Suppressor macrophage treated with lipopolysaccharide for 1 hour (primary cell): ENCODE measurements at regions not wholly inside any gene's neighbourhood (a gene's known extent, or its start where the extent isn't known, plus 50 kb on each side); places are given as distances from the start of the nearest gene placed in this dataset.
"Not testable (repeated sequence)": the region's sequence is repeated elsewhere in the genome, so short reads cannot be mapped to it uniquely, and the experiment has no call there.

Experiments used
- DNase-seq, 3 donors: peaks; one replicate each; pipeline ENCODE4 v3.0.0-alpha.2; 2020 to 2022

- DNase-seq = no peak
Measured at GRCh38 chr20:11705512-11705911, 212.2 kb upstream of the BTBD3 start.

GRCh38 chr20:11708223-11708622, 209.5 kb upstream of the BTBD3 start:
- not testable (repeated sequence) for DNase-seq

GRCh38 chr20:11711214-11711613, 206.5 kb upstream of the BTBD3 start:
- DNase-seq = no peak

GRCh38 chr20:11712639-11713160, 205.0 kb upstream of the BTBD3 start:
- no peak for DNase-seq

GRCh38 chr20:11714886-11715285, 202.8 kb upstream of the BTBD3 start:
- DNase-seq = no peak

- peak; percentile 5 to 19 (median 13) for DNase-seq
Measured at GRCh38 chr20:11716239-11716944, 201.3 kb upstream of the BTBD3 start.

- no peak for DNase-seq
Measured at GRCh38 chr20:11716945-11717248, 200.8 kb upstream of the BTBD3 start.

GRCh38 chr20:11717562-11717961, 200.1 kb upstream of the BTBD3 start:
- DNase-seq = no peak

GRCh38 chr20:11718474-11719094, 199.1 kb upstream of the BTBD3 start:
- no peak for DNase-seq

GRCh38 chr20:11719153-11719552, 198.5 kb upstream of the BTBD3 start:
- no peak for DNase-seq

- DNase-seq = no peak
Measured at GRCh38 chr20:11721411-11721810, 196.3 kb upstream of the BTBD3 start.

- no peak for DNase-seq
Measured at GRCh38 chr20:11724097-11724496, 193.6 kb upstream of the BTBD3 start.

GRCh38 chr20:11726026-11726425, 191.7 kb upstream of the BTBD3 start:
- DNase-seq = no peak

- DNase-seq = no peak
Measured at GRCh38 chr20:11727708-11728107, 190.0 kb upstream of the BTBD3 start.

- DNase-seq = peak in 2 of 3 donors; percentile 3 to 11
Measured at GRCh38 chr20:11728937-11729336, 188.8 kb upstream of the BTBD3 start.

GRCh38 chr20:11729806-11730205, 187.9 kb upstream of the BTBD3 start:
- no peak for DNase-seq

- DNase-seq = no peak
Measured at GRCh38 chr20:11734431-11734830, 183.3 kb upstream of the BTBD3 start.

GRCh38 chr20:11738852-11739251, 178.8 kb upstream of the BTBD3 start:
- DNase-seq = no peak

- no peak for DNase-seq
Measured at GRCh38 chr20:11740975-11741374, 176.7 kb upstream of the BTBD3 start.

- DNase-seq = no peak
Measured at GRCh38 chr20:11745145-11745544, 172.5 kb upstream of the BTBD3 start.

GRCh38 chr20:11748436-11748835, 169.3 kb upstream of the BTBD3 start:
- DNase-seq = no peak

GRCh38 chr20:11752336-11752735, 165.4 kb upstream of the BTBD3 start:
- no peak for DNase-seq

GRCh38 chr20:11753155-11753554, 164.5 kb upstream of the BTBD3 start:
- no peak for DNase-seq

GRCh38 chr20:11754451-11754850, 163.2 kb upstream of the BTBD3 start:
- DNase-seq = no peak
